Breast epithelium (tissue), 4 donors: ENCODE measurements at regions not wholly inside any gene's neighbourhood (a gene's known extent, or its start where the extent isn't known, plus 50 kb on each side); places are given as distances from the start of the nearest gene placed in this dataset.

Experiments used
- DNase-seq, 2 donors: peaks; one replicate each; pipeline ENCODE4 v3.0.0-alpha.2; 2019; ENCODE audit warnings: low spot score in 2 of 2
- H3K27ac ChIP-seq, 2 donors: fragments of 200-600 bp; sonication (generic) in 1 of 2; one replicate each; pipeline ENCODE4 v1.5.1; 2016 to 2019; ENCODE audit warnings: mild to moderate bottlenecking in 1 of 2
- H3K27me3 ChIP-seq, 2 donors: fragments of 200-600 bp; sonication (generic) in 1 of 2; one replicate each; pipeline versions ENCODE4 v1.5.1 to v1.6.0; 2017 to 2019; ENCODE audit warnings: control low read depth in 1 of 2, mild to moderate bottlenecking in 1 of 2
- H3K36me3 ChIP-seq: fragments of 200-600 bp; one replicate; pipeline ENCODE4 v1.5.1; 2019
- H3K4me1 ChIP-seq, 2 donors: fragments of 200-600 bp; sonication (generic); one replicate each; pipeline ENCODE4 v1.5.1; 2016 to 2019; ENCODE audit warnings: control low read depth in 1 of 2
- H3K4me3 ChIP-seq, 3 donors: fragments of 200-600 bp; sonication (generic); 1 replicate in 2 of 3; 2 replicates in 1 of 3; pipeline ENCODE4 v1.5.1; 2016 to 2019; ENCODE audit warnings: mild to moderate bottlenecking in 3 of 3, moderate library complexity in 2 of 3
- H3K9me3 ChIP-seq, 2 donors: fragments of 200-600 bp; sonication (generic) in 1 of 2; one replicate each; pipeline ENCODE4 v1.5.1; 2016 to 2019; ENCODE audit warnings: control low read depth in 1 of 2
- CTCF ChIP-seq, 3 donors: fragments of 450-650 bp; IDR thresholded peaks; one replicate each; pipeline ENCODE4 v1.5.1; 2016 to 2017; ENCODE audit warnings: antibody characterized with exemption in 3 of 3, mild to moderate bottlenecking in 3 of 3, moderate library complexity in 3 of 3
- POLR2A ChIP-seq: fragments of 450-650 bp; IDR thresholded peaks from one replicate; pipeline ENCODE4 v1.6.1; 2016; ENCODE audit warnings: antibody characterized with exemption, mild to moderate bottlenecking, moderate library complexity
- POLR2AphosphoS5 ChIP-seq, 3 donors: sonication (generic); formaldehyde crosslinking; IDR thresholded peaks; one replicate each; pipeline ENCODE4 v1.6.1; 2017; ENCODE audit warnings: antibody characterized with exemption in 3 of 3
- intact Hi-C: fragments of 100-400 bp; cut with DNase I; formaldehyde crosslinking; loops from one replicate; pipeline ENCODE4 v1.15.1; 2023; ENCODE audit warnings: low total_unique reads

GRCh38 chr6:170000071-170000843 is 248.8 kb downstream of the ERMARD start:
- Histone ChIP-seq H3K4me1 (no peaks in the 10 kb centered on the region), H3K36me3 (no peaks in the 10 kb centered on the region), H3K4me3 (no peak overlapping the region), H3K27ac (no peak overlapping the region), H3K27me3 (no peaks in the 10 kb centered on the region), H3K9me3 (peaks cover 10 to 18% of the 10 kb centered on the region in 2 donors)
- no peak for DNase-seq
- TF ChIP-seq POLR2A (no peak), CTCF (IDR thresholded peaks at IDR 0.05) (no peak), POLR2AphosphoS5 (IDR thresholded peaks at IDR 0.05) (no peak)
- intact Hi-C loops = no loop called here

- H3K27ac ChIP-seq = no peak overlapping the region
- H3K9me3 ChIP-seq = peaks cover 2 to 12% of the 10 kb centered on the region in 2 donors
- intact Hi-C loops = no loop called here
- no peak for TF ChIP-seq POLR2AphosphoS5 (IDR thresholded peaks at IDR 0.05)
- TF ChIP-seq POLR2A = no peak
- no peaks in the 10 kb centered on the region for H3K4me1 ChIP-seq
- no peak overlapping the region for H3K4me3 ChIP-seq
- DNase-seq = no peak
- no peaks in the 10 kb centered on the region for H3K27me3 ChIP-seq
- no peaks in the 10 kb centered on the region for H3K36me3 ChIP-seq
Observed at GRCh38 chr6:169999367-169999766, 247.9 kb downstream of the ERMARD start.

- Histone ChIP-seq H3K4me1 (no peaks in the 10 kb centered on the region), H3K27ac (no peak overlapping the region), H3K4me3 (no peak overlapping the region), H3K27me3 (no peaks in the 10 kb centered on the region), H3K36me3 (no peaks in the 10 kb centered on the region), H3K9me3 (peaks cover 0 to 10% of the 10 kb centered on the region in 2 donors)
- intact Hi-C loops = no loop called here
- TF ChIP-seq POLR2A = no peak
- no peak for TF ChIP-seq CTCF (IDR thresholded peaks at IDR 0.05)
- TF ChIP-seq POLR2AphosphoS5 (IDR thresholded peaks at IDR 0.05) = no peak
- DNase-seq = peak in 1 of 2 donors; percentile 6
Observed at GRCh38 chr6:169998457-169998856, 247.0 kb downstream of the ERMARD start.

GRCh38 chr6:169997930-169998218 is 246.5 kb downstream of the ERMARD start:
- peak in 1 of 2 donors; percentile 12 for DNase-seq
- no peaks in the 10 kb centered on the region for H3K4me1 ChIP-seq
- intact Hi-C loops = no loop called here

GRCh38 chr6:169997187-169997929 is 245.9 kb downstream of the ERMARD start:
- TF ChIP-seq CTCF (IDR thresholded peaks at IDR 0.05) (no peak), POLR2AphosphoS5 (IDR thresholded peaks at IDR 0.05) (no peak), POLR2A (no peak)
- peak in 1 of 2 donors; percentile 12 for DNase-seq
- peaks cover 0 to 5% of the 10 kb centered on the region in 2 donors for H3K9me3 ChIP-seq
- H3K27ac ChIP-seq = no peak overlapping the region
- H3K36me3 ChIP-seq = no peaks in the 10 kb centered on the region
- no peak overlapping the region for H3K4me3 ChIP-seq
- H3K4me1 ChIP-seq = no peaks in the 10 kb centered on the region
- no peaks in the 10 kb centered on the region for H3K27me3 ChIP-seq
- intact Hi-C loops = no loop called here

More at GRCh38 chr6:169997930-169998218, 246.5 kb downstream of the ERMARD start:
- peaks cover 0 to 5% of the 10 kb centered on the region in 2 donors for H3K9me3 ChIP-seq
- no peak overlapping the region for H3K27ac ChIP-seq
- no peaks in the 10 kb centered on the region for H3K27me3 ChIP-seq
- no peak overlapping the region for H3K4me3 ChIP-seq
- TF ChIP-seq POLR2AphosphoS5 (IDR thresholded peaks at IDR 0.05) (no peak), POLR2A (no peak), CTCF (IDR thresholded peaks at IDR 0.05) (no peak)
- no peaks in the 10 kb centered on the region for H3K36me3 ChIP-seq
